Brain microvascular endothelial cell (primary cell): ENCODE measurements at regions not wholly inside any gene's neighbourhood (a gene's known extent, or its start where the extent isn't known, plus 50 kb on each side); places are given as distances from the start of the nearest gene placed in this dataset.

Source experiments
- DNase-seq: peaks from one replicate; pipeline ENCODE4 v3.0.0-alpha.2; 2020
- H3K27ac ChIP-seq: fragments of 250-450 bp; sonication (Bioruptor Pico); 2 replicates; pipeline ENCODE4 v1.5.1; 2020; ENCODE audit warnings: mild to moderate bottlenecking, moderate library complexity
- H3K27me3 ChIP-seq: fragments of 250-450 bp; sonication (Bioruptor Pico); replicated peaks from 2 replicates; pipeline ENCODE4 v1.5.1; 2020; ENCODE audit warnings: mild to moderate bottlenecking
- H3K36me3 ChIP-seq: fragments of 250-450 bp; sonication (Bioruptor Pico); replicated peaks from 2 replicates; pipeline ENCODE4 v1.5.1; 2020; ENCODE audit warnings: mild to moderate bottlenecking
- H3K4me3 ChIP-seq: 2 replicates; pipeline ENCODE4 v1.5.1; 2011; ENCODE audit warnings: low read depth, mild to moderate bottlenecking, control low read depth, low read length, moderate library complexity
- in situ Hi-C: cut with HindIII; loops from 2 replicates; pipeline ENCODE4 v1.10.0; 2017; ENCODE audit warnings: low sequenced_read_pairs, low pct_ligation_motif_present
- TF ChIP-seq, protein P1 (sequence below): IDR thresholded peaks from 2 replicates; pipeline ENCODE4 v1.5.1; 2011; ENCODE audit warnings: low read depth, mild to moderate bottlenecking, moderate library complexity, low read length, control low read depth, inconsistent platforms; ENCODE audit errors: missing control alignments

DNA sequence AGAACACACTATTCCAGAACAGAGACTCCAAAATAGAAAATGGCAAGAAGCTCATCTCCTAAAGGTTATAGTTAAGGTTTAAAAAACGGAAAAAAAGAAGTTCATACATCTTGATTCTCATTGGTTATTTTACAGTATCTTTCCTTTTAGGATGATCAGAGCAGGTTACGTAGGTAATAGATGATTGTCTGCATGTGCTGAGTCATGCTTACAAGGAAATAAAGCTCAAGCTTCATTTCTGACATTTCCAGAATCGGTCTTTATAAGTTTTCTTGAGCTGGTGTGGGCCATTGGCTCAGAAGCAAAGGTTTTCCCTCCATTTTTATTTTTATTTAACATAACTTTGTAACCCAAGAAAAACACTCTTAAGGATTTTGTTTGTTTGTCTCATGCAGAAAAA, 1030.3 kb upstream of the CDH8 start:
- no peak overlapping the region for H3K27ac ChIP-seq
- no peaks in the 10 kb centered on the region for H3K27me3 ChIP-seq
- DNase-seq, result no peak
- no peak overlapping the region for H3K4me3 ChIP-seq
- no peaks in the 10 kb centered on the region for H3K36me3 ChIP-seq
- TF ChIP-seq, protein P1, sequence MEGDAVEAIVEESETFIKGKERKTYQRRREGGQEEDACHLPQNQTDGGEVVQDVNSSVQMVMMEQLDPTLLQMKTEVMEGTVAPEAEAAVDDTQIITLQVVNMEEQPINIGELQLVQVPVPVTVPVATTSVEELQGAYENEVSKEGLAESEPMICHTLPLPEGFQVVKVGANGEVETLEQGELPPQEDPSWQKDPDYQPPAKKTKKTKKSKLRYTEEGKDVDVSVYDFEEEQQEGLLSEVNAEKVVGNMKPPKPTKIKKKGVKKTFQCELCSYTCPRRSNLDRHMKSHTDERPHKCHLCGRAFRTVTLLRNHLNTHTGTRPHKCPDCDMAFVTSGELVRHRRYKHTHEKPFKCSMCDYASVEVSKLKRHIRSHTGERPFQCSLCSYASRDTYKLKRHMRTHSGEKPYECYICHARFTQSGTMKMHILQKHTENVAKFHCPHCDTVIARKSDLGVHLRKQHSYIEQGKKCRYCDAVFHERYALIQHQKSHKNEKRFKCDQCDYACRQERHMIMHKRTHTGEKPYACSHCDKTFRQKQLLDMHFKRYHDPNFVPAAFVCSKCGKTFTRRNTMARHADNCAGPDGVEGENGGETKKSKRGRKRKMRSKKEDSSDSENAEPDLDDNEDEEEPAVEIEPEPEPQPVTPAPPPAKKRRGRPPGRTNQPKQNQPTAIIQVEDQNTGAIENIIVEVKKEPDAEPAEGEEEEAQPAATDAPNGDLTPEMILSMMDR, result no peak
- in situ Hi-C loops, result no loop called here

DNA sequence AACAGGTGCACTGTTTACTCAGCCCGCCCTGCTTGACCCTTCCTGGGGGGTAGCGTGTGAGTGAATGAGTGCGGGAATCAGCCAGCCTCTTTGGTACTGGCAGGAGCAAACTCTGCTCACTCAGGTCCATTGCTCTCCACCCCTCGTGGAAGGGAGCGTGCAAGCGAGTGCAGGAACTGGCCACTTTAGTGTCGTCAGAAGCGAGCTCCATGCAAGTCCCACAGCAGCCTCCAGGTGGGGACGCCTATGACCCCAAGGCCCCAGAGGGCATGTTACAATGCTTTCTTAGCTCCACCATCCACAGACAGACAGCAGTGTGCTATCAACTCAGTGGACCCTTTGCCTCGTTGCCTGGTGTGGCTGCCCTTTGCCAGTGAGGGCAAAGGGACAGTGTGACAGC, 1025.1 kb upstream of the CDH8 start:
- Histone ChIP-seq H3K27me3 (no peaks in the 10 kb centered on the region), H3K36me3 (no peaks in the 10 kb centered on the region), H3K4me3 (no peak overlapping the region), H3K27ac (no peak overlapping the region)
- in situ Hi-C loops, result no loop called here
- TF ChIP-seq, protein P1, result no peak
- DNase-seq, result no peak

DNA sequence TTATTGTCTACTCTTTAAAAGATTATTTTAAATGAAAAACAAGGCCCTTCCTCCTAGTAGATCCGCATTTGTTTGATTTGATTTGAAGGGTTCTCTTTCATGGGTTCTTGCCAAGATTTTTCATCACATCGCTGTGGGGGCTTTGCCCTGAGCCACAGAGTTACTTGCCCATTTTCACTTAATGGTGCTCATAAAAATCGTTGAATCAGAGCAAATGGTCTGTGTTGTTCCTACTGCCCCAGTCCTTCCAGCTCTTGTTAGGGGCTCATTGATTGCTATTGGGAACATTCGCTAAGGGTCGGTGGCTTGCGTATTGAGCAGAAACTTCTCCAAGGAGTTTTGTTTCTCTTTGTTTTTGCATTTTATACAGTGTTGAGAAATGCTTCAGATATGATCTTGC, 1023.4 kb upstream of the CDH8 start:
- Histone ChIP-seq H3K36me3 (no peaks in the 10 kb centered on the region), H3K4me3 (no peak overlapping the region), H3K27me3 (no peaks in the 10 kb centered on the region), H3K27ac (no peak overlapping the region)
- no peak for DNase-seq
- TF ChIP-seq, protein P1, result no peak
- in situ Hi-C loops, result no loop called here

DNA sequence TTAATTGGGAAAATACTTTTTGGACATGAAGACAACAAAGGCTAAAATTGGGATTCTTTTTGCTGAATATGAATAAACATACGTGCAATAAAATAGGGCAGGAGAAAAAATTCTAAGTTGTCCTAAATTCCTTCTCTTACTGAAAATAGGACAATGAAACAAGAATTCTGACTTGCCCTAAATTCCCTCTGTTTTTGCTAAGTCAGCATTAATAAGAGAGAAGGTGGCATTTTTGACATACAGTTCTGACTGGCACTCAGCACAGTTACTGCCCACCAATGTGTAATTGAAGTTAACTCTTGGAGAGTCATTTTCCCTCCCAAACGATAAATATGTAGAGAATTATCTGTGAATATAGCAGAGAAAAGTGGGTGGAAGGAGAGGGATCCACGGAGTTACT, 1021.1 kb upstream of the CDH8 start:
- no peaks in the 10 kb centered on the region for H3K27me3 ChIP-seq
- in situ Hi-C loops, result no loop called here

DNA sequence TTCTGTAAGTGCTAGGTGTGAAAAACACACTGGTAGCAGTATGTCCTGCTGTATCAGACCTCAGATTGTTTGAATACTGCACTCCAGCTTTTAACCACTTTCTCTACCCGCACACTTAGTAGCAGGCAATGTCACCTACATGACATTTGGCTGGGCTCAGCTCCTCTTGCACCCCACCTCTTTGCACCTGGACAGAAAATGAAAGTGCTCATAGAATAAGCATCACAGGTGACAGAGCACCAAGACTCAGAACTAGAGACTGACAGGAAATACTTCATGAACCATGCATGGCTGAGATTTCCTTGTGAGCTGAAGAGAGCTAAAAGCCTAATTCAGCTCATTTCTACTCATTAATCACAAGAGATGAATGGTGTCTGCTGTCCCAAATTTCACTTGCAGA, 1014.2 kb upstream of the CDH8 start:
- Histone ChIP-seq H3K36me3 (no peaks in the 10 kb centered on the region), H3K27ac (no peak overlapping the region), H3K27me3 (no peaks in the 10 kb centered on the region), H3K4me3 (no peak overlapping the region)
- no peak for DNase-seq
- in situ Hi-C loops, result no loop called here
- TF ChIP-seq, protein P1, result no peak

More for the DNA sequence above, 1021.1 kb upstream of the CDH8 start:
- Histone ChIP-seq H3K27ac (no peak overlapping the region), H3K36me3 (no peaks in the 10 kb centered on the region), H3K4me3 (no peak overlapping the region)
- TF ChIP-seq, protein P1, result no peak
- DNase-seq, result no peak

DNA sequence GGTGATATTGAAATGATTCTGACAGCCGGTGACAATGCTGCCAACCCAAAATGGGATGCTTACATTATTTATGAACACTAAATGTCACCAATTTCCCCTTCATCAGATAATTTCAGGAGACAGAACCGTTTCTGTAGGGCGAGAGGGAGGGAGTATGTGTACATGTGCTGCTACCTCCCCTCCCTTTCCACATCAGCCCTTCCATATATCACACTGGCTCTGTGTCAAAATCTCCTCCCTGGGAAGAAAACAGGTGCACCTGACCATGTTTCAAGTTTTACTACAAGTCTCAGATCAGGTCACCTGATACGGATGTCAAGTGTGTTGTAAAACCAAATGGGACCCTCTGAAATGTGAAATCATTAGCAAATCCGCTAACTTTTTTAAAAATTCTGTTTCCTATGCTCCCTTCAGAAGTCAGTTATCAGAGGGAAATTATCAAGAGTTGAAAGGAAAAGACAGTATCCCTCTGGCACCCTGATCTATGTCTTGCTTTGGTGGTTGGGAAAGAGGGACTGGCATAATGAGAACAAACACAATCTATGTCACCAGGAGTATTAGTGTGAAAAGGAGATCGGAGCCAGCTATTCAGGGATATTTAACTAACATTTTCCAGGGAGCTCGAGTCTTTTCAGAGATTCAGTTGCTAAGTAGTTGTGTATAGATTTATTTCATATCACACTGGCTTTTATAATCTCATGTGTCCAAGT, 1002.3 kb upstream of the CDH8 start:
- Histone ChIP-seq H3K27ac (no peak overlapping the region), H3K4me3 (no peak overlapping the region), H3K27me3 (no peaks in the 10 kb centered on the region), H3K36me3 (no peaks in the 10 kb centered on the region)
- no peak for DNase-seq
- in situ Hi-C loops, result no loop called here
- TF ChIP-seq, protein P1, result no peak
